SJSA1 (cell line): ENCODE measurements at regions not wholly inside any gene's neighbourhood (a gene's known extent, or its start where the extent isn't known, plus 50 kb on each side); places are given as distances from the start of the nearest gene placed in this dataset.

Experiments used
- DNase-seq, 2 experiments: peaks; one replicate each; pipeline ENCODE4 v3.0.0-alpha.2; 2015 to 2020; ENCODE audit warnings: low spot score in 2 of 2, low read depth in 1 of 2
- H3K27ac ChIP-seq: fragments of 250-450 bp; sonication (Bioruptor Pico); 2 replicates; pipeline ENCODE4 v1.5.1; 2020; ENCODE audit warnings: mild to moderate bottlenecking, moderate library complexity
- H3K27me3 ChIP-seq: fragments of 250-450 bp; sonication (Bioruptor Pico); replicated peaks from 2 replicates; pipeline ENCODE4 v1.5.1; 2020; ENCODE audit warnings: mild to moderate bottlenecking, moderate library complexity
- H3K36me3 ChIP-seq: fragments of 250-450 bp; sonication (Bioruptor Pico); 2 replicates; pipeline ENCODE4 v1.5.1; 2020; ENCODE audit warnings: mild to moderate bottlenecking
- H3K4me1 ChIP-seq: fragments of 250-450 bp; sonication (Bioruptor Pico); replicated peaks from 2 replicates; pipeline ENCODE4 v1.6.1; 2021; ENCODE audit warnings: mild to moderate bottlenecking
- H3K4me3 ChIP-seq: fragments of 250-450 bp; sonication (Bioruptor Pico); 2 replicates; pipeline ENCODE4 v1.5.1; 2020; ENCODE audit warnings: mild to moderate bottlenecking
- H3K9me3 ChIP-seq: fragments of 250-450 bp; sonication (Bioruptor Pico); replicated peaks from 2 replicates; pipeline ENCODE4 v1.5.1; 2020; ENCODE audit warnings: mild to moderate bottlenecking

GRCh38 chr9:73838871-73839270, 658.3 kb upstream of the RORB start:
- no peak for DNase-seq
- Histone ChIP-seq H3K4me1 (no peaks in the 10 kb centered on the region), H3K4me3 (no peak overlapping the region), H3K27me3 (no peaks in the 10 kb centered on the region), H3K27ac (no peak overlapping the region), H3K36me3 (no peaks in the 10 kb centered on the region), H3K9me3 (no peaks in the 10 kb centered on the region)

- Histone ChIP-seq H3K27me3 (no peaks in the 10 kb centered on the region), H3K9me3 (no peaks in the 10 kb centered on the region), H3K4me1 (no peaks in the 10 kb centered on the region), H3K36me3 (no peaks in the 10 kb centered on the region), H3K4me3 (no peak overlapping the region), H3K27ac (no peak overlapping the region)
- no peak for DNase-seq
Observed at GRCh38 chr9:73839471-73839870, 657.7 kb upstream of the RORB start.

GRCh38 chr9:73841018-73841417, 656.1 kb upstream of the RORB start:
- Histone ChIP-seq H3K4me3 (no peak overlapping the region), H3K27me3 (no peaks in the 10 kb centered on the region), H3K36me3 (no peaks in the 10 kb centered on the region), H3K27ac (no peak overlapping the region), H3K4me1 (peaks cover 4% of the 10 kb centered on the region), H3K9me3 (no peaks in the 10 kb centered on the region)
- no peak for DNase-seq

GRCh38 chr9:73844135-73844534, 653.0 kb upstream of the RORB start:
- no peak overlapping the region for H3K27ac ChIP-seq
- H3K9me3 ChIP-seq, result no peaks in the 10 kb centered on the region
- DNase-seq, result no peak
- no peak overlapping the region for H3K4me3 ChIP-seq
- no peaks in the 10 kb centered on the region for H3K36me3 ChIP-seq
- H3K27me3 ChIP-seq, result 0 out of 2 replicates have a peak, but pooled peaks cover 3% of the 10 kb centered on the region
- peaks cover 8% of the 10 kb centered on the region for H3K4me1 ChIP-seq

- Histone ChIP-seq H3K27ac (peak overlapping the region; percentile 49), H3K36me3 (no peaks in the 10 kb centered on the region), H3K4me3 (no peak overlapping the region), H3K27me3 (0 out of 2 replicates have a peak, but pooled peaks cover 3% of the 10 kb centered on the region), H3K9me3 (no peaks in the 10 kb centered on the region), H3K4me1 (peaks cover 8% of the 10 kb centered on the region)
- no peak for DNase-seq
Observed at GRCh38 chr9:73845539-73845938, 651.6 kb upstream of the RORB start.

- DNase-seq, result peak in 1 of 2 experiments; percentile 53
Observed at GRCh38 chr9:73845954-73846690, 651.0 kb upstream of the RORB start.

GRCh38 chr9:73847536-73847935, 649.6 kb upstream of the RORB start:
- Histone ChIP-seq H3K4me1 (peaks cover 8% of the 10 kb centered on the region), H3K9me3 (no peaks in the 10 kb centered on the region), H3K4me3 (no peak overlapping the region), H3K36me3 (no peaks in the 10 kb centered on the region), H3K27me3 (0 out of 2 replicates have a peak, but pooled peaks cover 3% of the 10 kb centered on the region), H3K27ac (no peak overlapping the region)
- no peak for DNase-seq

More at GRCh38 chr9:73845954-73846690, 651.0 kb upstream of the RORB start:
- Histone ChIP-seq H3K27me3 (0 out of 2 replicates have a peak, but pooled peaks cover 3% of the 10 kb centered on the region), H3K27ac (peak overlapping the region; percentile 49), H3K4me3 (no peak overlapping the region), H3K4me1 (peaks cover 8% of the 10 kb centered on the region), H3K9me3 (no peaks in the 10 kb centered on the region), H3K36me3 (no peaks in the 10 kb centered on the region)

- DNase-seq, result no peak
- Histone ChIP-seq H3K27ac (no peak overlapping the region), H3K9me3 (no peaks in the 10 kb centered on the region), H3K36me3 (no peaks in the 10 kb centered on the region), H3K27me3 (no peaks in the 10 kb centered on the region), H3K4me3 (no peak overlapping the region), H3K4me1 (no peaks in the 10 kb centered on the region)
Observed at GRCh38 chr9:73853549-73853948, 643.6 kb upstream of the RORB start.

GRCh38 chr9:73855206-73855605, 641.9 kb upstream of the RORB start:
- no peaks in the 10 kb centered on the region for H3K9me3 ChIP-seq
- no peak overlapping the region for H3K4me3 ChIP-seq
- H3K36me3 ChIP-seq, result no peaks in the 10 kb centered on the region
- H3K4me1 ChIP-seq, result no peaks in the 10 kb centered on the region
- H3K27ac ChIP-seq, result no peak overlapping the region
- DNase-seq, result no peak
- no peaks in the 10 kb centered on the region for H3K27me3 ChIP-seq

- no peak overlapping the region for H3K4me3 ChIP-seq
- peak in 1 of 2 experiments; percentile 15 for DNase-seq
- no peak overlapping the region for H3K27ac ChIP-seq
- no peaks in the 10 kb centered on the region for H3K27me3 ChIP-seq
- H3K9me3 ChIP-seq, result no peaks in the 10 kb centered on the region
- H3K36me3 ChIP-seq, result no peaks in the 10 kb centered on the region
- peaks cover 10% of the 10 kb centered on the region for H3K4me1 ChIP-seq
Observed at GRCh38 chr9:73863924-73864323, 633.2 kb upstream of the RORB start.

GRCh38 chr9:73866451-73866850, 630.7 kb upstream of the RORB start:
- Histone ChIP-seq H3K4me1 (peaks cover 16% of the 10 kb centered on the region), H3K9me3 (no peaks in the 10 kb centered on the region), H3K36me3 (no peaks in the 10 kb centered on the region), H3K27ac (no peak overlapping the region), H3K4me3 (no peak overlapping the region), H3K27me3 (no peaks in the 10 kb centered on the region)
- DNase-seq, result no peak

- no peaks in the 10 kb centered on the region for H3K36me3 ChIP-seq
- no peaks in the 10 kb centered on the region for H3K9me3 ChIP-seq
- H3K27ac ChIP-seq, result no peak overlapping the region
- DNase-seq, result peak; percentile 71 to 75
- peaks cover 14% of the 10 kb centered on the region for H3K4me1 ChIP-seq
- H3K27me3 ChIP-seq, result peaks cover 2% of the 10 kb centered on the region; the same call in 1 of the 2 replicates
- H3K4me3 ChIP-seq, result no peak overlapping the region
Observed at GRCh38 chr9:73869264-73869663, 627.9 kb upstream of the RORB start.

GRCh38 chr9:73871636-73872035, 625.5 kb upstream of the RORB start:
- H3K27me3 ChIP-seq, result peaks cover 2% of the 10 kb centered on the region; the same call in 1 of the 2 replicates
- peaks cover 12% of the 10 kb centered on the region for H3K4me1 ChIP-seq
- peak in 1 of 2 experiments; percentile 3 for DNase-seq
- no peaks in the 10 kb centered on the region for H3K36me3 ChIP-seq
- H3K27ac ChIP-seq, result no peak overlapping the region
- H3K4me3 ChIP-seq, result no peak overlapping the region
- no peaks in the 10 kb centered on the region for H3K9me3 ChIP-seq

GRCh38 chr9:73872701-73873100, 624.4 kb upstream of the RORB start:
- no peak for DNase-seq
- H3K4me1 ChIP-seq, result peaks cover 12% of the 10 kb centered on the region
- H3K4me3 ChIP-seq, result no peak overlapping the region
- no peak overlapping the region for H3K27ac ChIP-seq
- no peaks in the 10 kb centered on the region for H3K9me3 ChIP-seq
- H3K27me3 ChIP-seq, result peaks cover 2% of the 10 kb centered on the region; the same call in 1 of the 2 replicates
- H3K36me3 ChIP-seq, result no peaks in the 10 kb centered on the region
